Fibroblast of lung (primary cell): ENCODE measurements at regions not wholly inside any gene's neighbourhood (a gene's known extent, or its start where the extent isn't known, plus 50 kb on each side); places are given as distances from the start of the nearest gene placed in this dataset.
A peak's percentile ranks its signal among the peaks of the same experiment; 100 is the strongest.

Experiments
- DNase-seq, 2 donors: peaks; one replicate each; pipeline versions ENCODE4 v3.0.0 to v3.0.0-alpha.2; 2010; ENCODE audit warnings: low read depth in 2 of 2
- H2AFZ ChIP-seq: 2 replicates; pipeline ENCODE4 v1.5.1; 2012; ENCODE audit warnings: low read length, control low read depth, inconsistent platforms
- H3K27ac ChIP-seq: 2 replicates; pipeline ENCODE4 v1.5.1; 2011; ENCODE audit warnings: low read length, control low read depth; ENCODE audit not compliant: insufficient read depth
- H3K27me3 ChIP-seq: 2 replicates; pipeline ENCODE4 v1.5.1; 2011; ENCODE audit warnings: mild to moderate bottlenecking, low read length; ENCODE audit not compliant: control insufficient read depth, insufficient read depth
- H3K36me3 ChIP-seq: 2 replicates; pipeline ENCODE4 v1.5.1; 2011; ENCODE audit warnings: low read length; ENCODE audit not compliant: control insufficient read depth, insufficient read depth
- H3K4me1 ChIP-seq: 2 replicates; pipeline ENCODE4 v1.5.1; 2011; ENCODE audit warnings: low read length; ENCODE audit not compliant: control insufficient read depth, insufficient read depth; ENCODE audit errors: extremely low read depth
- H3K4me2 ChIP-seq: 2 replicates; pipeline ENCODE4 v1.5.1; 2011; ENCODE audit warnings: low read length, control low read depth; ENCODE audit not compliant: insufficient read depth; ENCODE audit errors: extremely low read depth
- H3K4me3 ChIP-seq, 4 experiments: fragments of 200-600 bp in 1 of 4; sonication (generic) in 1 of 4; replicated peaks in 1 of 4; 2 replicates each; pipeline ENCODE4 v1.5.1; 2011 to 2016; ENCODE audit warnings: low read length in 4 of 4, low read depth in 3 of 4, mild to moderate bottlenecking in 3 of 4, control low read depth in 2 of 4, inconsistent platforms in 1 of 4, mixed read lengths in 1 of 4; ENCODE audit not compliant: insufficient read depth in 1 of 4; ENCODE audit errors: control extremely low read depth in 1 of 4
- H3K79me2 ChIP-seq: 2 replicates; pipeline ENCODE4 v1.5.1; 2012; ENCODE audit warnings: mild to moderate bottlenecking, low read length, inconsistent platforms; ENCODE audit not compliant: control insufficient read depth, insufficient read depth
- H3K9ac ChIP-seq: 2 replicates; pipeline ENCODE4 v1.5.1; 2011; ENCODE audit warnings: mild to moderate bottlenecking, low read length, control low read depth; ENCODE audit not compliant: insufficient read depth
- H3K9me3 ChIP-seq: 2 replicates; pipeline ENCODE4 v1.5.1; 2012; ENCODE audit warnings: low read depth, low read length; ENCODE audit not compliant: control insufficient read depth, insufficient read depth
- H4K20me1 ChIP-seq: 2 replicates; pipeline ENCODE4 v1.5.1; 2011; ENCODE audit warnings: low read length; ENCODE audit not compliant: control insufficient read depth, insufficient read depth; ENCODE audit errors: extremely low read depth
- CTCF ChIP-seq, 2 donors: IDR thresholded peaks in 1 of 2; conservative IDR thresholded peaks in 1 of 2; 1 replicate in 1 of 2; 2 replicates in 1 of 2; pipeline ENCODE4 v1.5.1; 2011 to 2012; ENCODE audit warnings: low read length in 2 of 2, control low read depth in 1 of 2, inconsistent platforms in 1 of 2, low read depth in 1 of 2, mild to moderate bottlenecking in 1 of 2
- EZH2 ChIP-seq: IDR thresholded peaks from 2 replicates; pipeline ENCODE4 v1.5.1; 2012; ENCODE audit warnings: low read length, control low read depth, mild to moderate bottlenecking; ENCODE audit errors: missing control alignments

- Histone ChIP-seq H3K27ac (no peak overlapping the region), H3K79me2 (no peaks in the 10 kb centered on the region), H3K27me3 (no peaks in the 10 kb centered on the region), H3K9me3 (no peaks in the 10 kb centered on the region), H3K4me2 (no peak overlapping the region), H3K9ac (no peak overlapping the region), H3K4me1 (no peaks in the 10 kb centered on the region), H2AFZ (no peak overlapping the region), H3K36me3 (no peaks in the 10 kb centered on the region), H4K20me1 (no peaks in the 10 kb centered on the region), H3K4me3 (no peak overlapping the region)
- TF ChIP-seq CTCF (conservative IDR thresholded peaks at IDR 0.05 in 1 of 2, IDR thresholded peaks at IDR 0.05 in 1 of 2; ENCODE audit: low read depth in 1 of 2, low read length in 2 of 2) = no peak
- no peak for TF ChIP-seq EZH2
- DNase-seq = no peak
Observed at GRCh38 chr6:168153553-168153952, 74.5 kb upstream of the FRMD1 start.

- Histone ChIP-seq H3K4me1 (no peaks in the 10 kb centered on the region), H3K9me3 (no peaks in the 10 kb centered on the region), H3K4me2 (no peak overlapping the region), H2AFZ (no peak overlapping the region), H3K27ac (no peak overlapping the region), H3K4me3 (no peak overlapping the region), H3K79me2 (no peaks in the 10 kb centered on the region), H4K20me1 (no peaks in the 10 kb centered on the region), H3K36me3 (no peaks in the 10 kb centered on the region), H3K9ac (no peak overlapping the region), H3K27me3 (no peaks in the 10 kb centered on the region)
- no peak for DNase-seq
- TF ChIP-seq CTCF (conservative IDR thresholded peaks at IDR 0.05 in 1 of 2, IDR thresholded peaks at IDR 0.05 in 1 of 2; ENCODE audit: low read depth in 1 of 2, low read length in 2 of 2) (no peak), EZH2 (no peak)
Observed at GRCh38 chr6:168152980-168153379, 74.0 kb upstream of the FRMD1 start.

DNA sequence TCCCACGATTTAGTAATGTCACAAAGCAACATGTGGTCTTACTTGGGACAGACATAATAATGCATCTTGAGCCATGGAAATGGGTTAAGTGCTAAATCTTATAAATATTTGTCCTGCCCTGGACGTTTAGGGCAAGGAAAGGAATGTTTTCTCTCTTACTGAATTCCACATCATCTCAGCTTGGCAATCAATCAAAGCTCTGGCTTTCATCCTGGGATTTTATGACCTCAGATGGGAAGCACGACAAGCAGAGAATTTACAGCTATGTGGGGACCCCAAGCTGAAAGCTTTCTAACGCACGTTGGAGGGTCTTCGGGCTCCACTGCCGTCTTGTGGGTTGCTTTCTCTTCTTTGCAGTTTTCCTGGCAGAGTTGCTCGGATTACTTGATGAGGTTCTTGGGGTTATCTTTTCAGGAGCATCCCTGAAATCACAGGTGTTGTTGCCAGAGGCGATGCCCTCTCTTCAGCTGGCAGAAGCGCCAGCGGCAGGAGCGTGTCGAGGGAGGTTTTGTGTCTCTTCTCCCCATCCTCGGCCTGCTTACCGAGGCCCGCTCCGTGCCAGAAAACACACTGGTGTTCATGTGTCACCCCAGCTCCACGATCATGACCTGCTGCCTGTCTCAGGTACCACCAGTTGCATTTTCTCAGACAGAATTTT lies 73.4 kb upstream of the FRMD1 start:
- H3K4me2 ChIP-seq = no peak overlapping the region
- TF ChIP-seq CTCF (conservative IDR thresholded peaks at IDR 0.05 in 1 of 2, IDR thresholded peaks at IDR 0.05 in 1 of 2; ENCODE audit: low read depth in 1 of 2, low read length in 2 of 2) (no peak), EZH2 (no peak)
- no peak overlapping the region for H3K4me3 ChIP-seq
- H2AFZ ChIP-seq = no peak overlapping the region
- H3K4me1 ChIP-seq = no peaks in the 10 kb centered on the region
- H3K9ac ChIP-seq = no peak overlapping the region
- H3K27ac ChIP-seq = no peak overlapping the region
- peak in 1 of 2 donors; percentile 14 for DNase-seq
- H3K79me2 ChIP-seq = no peaks in the 10 kb centered on the region
- H3K36me3 ChIP-seq = no peaks in the 10 kb centered on the region
- no peaks in the 10 kb centered on the region for H3K9me3 ChIP-seq
- no peaks in the 10 kb centered on the region for H4K20me1 ChIP-seq
- H3K27me3 ChIP-seq = no peaks in the 10 kb centered on the region
